H1 (cell line): ENCODE measurements at regions not wholly inside any gene's neighbourhood (a gene's known extent, or its start where the extent isn't known, plus 50 kb on each side); places are given as distances from the start of the nearest gene placed in this dataset.
A peak's percentile ranks its signal among the peaks of the same experiment; 100 is the strongest.

ENCODE experiments used
- CTCF ChIA-PET: fragments of 300-600 bp; sonication (Branson Sonifier 250); formaldehyde crosslinking; loops from one replicate; lab custom pipeline; 2021; ENCODE audit not compliant: partially characterized antibody; lab: Charles Lee
- POLR2A ChIA-PET: fragments of 300-600 bp; sonication (Branson Sonifier 250); formaldehyde crosslinking; loops from one replicate; lab custom pipeline; 2021; ENCODE audit warnings: inconsistent platforms; ENCODE audit not compliant: partially characterized antibody; lab: Charles Lee
- DNase-seq, 2 experiments: peaks; one replicate each; pipeline versions ENCODE4 v3.0.0 to v3.0.0-alpha.2; 2010 to 2022; ENCODE audit warnings: low spot score in 2 of 2, low read depth in 1 of 2, mixed read lengths in 1 of 2
- FAIRE-seq: peaks from 2 replicates; lab custom pipeline; 2011; peaks lifted over from hg19 to GRCh38; lab: Jason Lieb, UNC
- H2AFZ ChIP-seq: 2 replicates; pipeline ENCODE4 v1.8.1; 2012; ENCODE audit warnings: low read length, inconsistent platforms
- H2AK5ac ChIP-seq: 2 replicates; pipeline ENCODE4 v1.6.1; 2013; ENCODE audit warnings: low read depth, low read length
- H2BK120ac ChIP-seq: replicated peaks from 2 replicates; pipeline ENCODE3; 2013; ENCODE audit warnings: low read depth, low read length, inconsistent platforms
- H2BK12ac ChIP-seq: 2 replicates; pipeline ENCODE4 v1.6.1; 2013; ENCODE audit warnings: low read depth, low read length
- H2BK15ac ChIP-seq: 2 replicates; pipeline ENCODE4 v1.6.1; 2013; ENCODE audit warnings: low read length
- H2BK20ac ChIP-seq: 2 replicates; pipeline ENCODE4 v1.6.1; 2013; ENCODE audit warnings: low read length
- H2BK5ac ChIP-seq: 2 replicates; pipeline ENCODE4 v1.6.1; 2013; ENCODE audit warnings: low read depth, low read length
- H3K14ac ChIP-seq: 2 replicates; pipeline ENCODE4 v1.6.1; 2013; ENCODE audit warnings: inconsistent platforms; ENCODE audit not compliant: insufficient read length
- H3K18ac ChIP-seq: 2 replicates; pipeline ENCODE4 v1.6.1; 2013; ENCODE audit warnings: low read length; ENCODE audit errors: extremely low read depth
- H3K23ac ChIP-seq: 2 replicates; pipeline ENCODE4 v1.6.1; 2013; ENCODE audit warnings: inconsistent platforms; ENCODE audit not compliant: insufficient read length
- H3K23me2 ChIP-seq: 2 replicates; pipeline ENCODE4 v1.6.1; 2013; ENCODE audit warnings: low read depth, low read length
- H3K27ac ChIP-seq: 2 replicates; pipeline ENCODE4 v1.6.1; 2011; ENCODE audit warnings: low read depth, low read length, inconsistent platforms
- H3K27me3 ChIP-seq, 4 experiments: replicated peaks in 1 of 4; 1 replicate in 1 of 4; 2 replicates in 3 of 4; pipeline versions ENCODE4 v1.6.1 to v1.8.1; 2011 to 2013; ENCODE audit warnings: low read length in 3 of 4, mild to moderate bottlenecking in 3 of 4, inconsistent platforms in 2 of 4, mixed read lengths in 2 of 4, moderate library complexity in 1 of 4; ENCODE audit not compliant: control insufficient read depth in 3 of 4, insufficient read depth in 3 of 4; ENCODE audit errors: extremely low read depth in 1 of 4
- H3K36me3 ChIP-seq, 4 experiments: 2 replicates each; pipeline versions ENCODE4 v1.6.1 to v1.8.1; 2011 to 2013; ENCODE audit warnings: mild to moderate bottlenecking in 4 of 4, low read length in 3 of 4, moderate library complexity in 2 of 4, control low read depth in 1 of 4, inconsistent platforms in 1 of 4; ENCODE audit not compliant: insufficient read depth in 4 of 4, control insufficient read depth in 2 of 4
- H3K4ac ChIP-seq: replicated peaks from 2 replicates; pipeline ENCODE3; 2013; ENCODE audit warnings: low read length, low read depth, mixed read lengths, inconsistent platforms; ENCODE audit not compliant: insufficient read length
- H3K4me1 ChIP-seq, 4 experiments: replicated peaks in 1 of 4; 1 replicate in 1 of 4; 2 replicates in 3 of 4; pipeline versions ENCODE4 v1.6.1 to v1.8.1; 2011 to 2013; ENCODE audit warnings: low read length in 3 of 4, inconsistent platforms in 2 of 4, mixed read lengths in 1 of 4; ENCODE audit not compliant: insufficient read depth in 4 of 4, control insufficient read depth in 3 of 4
- H3K4me2 ChIP-seq, 2 experiments: 2 replicates each; pipeline versions ENCODE4 v1.6.1 to v1.8.1; 2011 to 2013; ENCODE audit warnings: low read depth in 2 of 2, low read length in 2 of 2, control low read depth in 1 of 2, inconsistent platforms in 1 of 2, mild to moderate bottlenecking in 1 of 2; ENCODE audit not compliant: insufficient read depth in 1 of 2
- H3K4me3 ChIP-seq, 4 experiments: fragments of 200-600, 300-600 bp in 1 of 4; sonication (generic), shearing (Covaris generic), sonication (Bioruptor Twin) in 1 of 4; 2 replicates each; pipeline versions ENCODE4 v1.5.1 to v1.8.1; 2011 to 2016; ENCODE audit warnings: low read length in 4 of 4, low read depth in 3 of 4, control low read depth in 2 of 4, inconsistent platforms in 2 of 4, mild to moderate bottlenecking in 2 of 4, mixed read lengths in 1 of 4, moderate library complexity in 1 of 4; ENCODE audit not compliant: insufficient read depth in 2 of 4; ENCODE audit errors: extremely low read depth in 1 of 4
- H3K56ac ChIP-seq: replicated peaks from 2 replicates; pipeline ENCODE3; 2013; ENCODE audit warnings: low read depth, mild to moderate bottlenecking, mixed read lengths, low read length, inconsistent platforms; ENCODE audit not compliant: insufficient read length
- H3K79me1 ChIP-seq: 2 replicates; pipeline ENCODE4 v1.6.1; 2013; ENCODE audit warnings: low read depth, low read length, control low read depth
- H3K79me2 ChIP-seq, 2 experiments: 2 replicates each; pipeline versions ENCODE4 v1.6.1 to v1.8.1; 2012 to 2013; ENCODE audit warnings: low read length in 2 of 2, mild to moderate bottlenecking in 2 of 2, inconsistent platforms in 1 of 2; ENCODE audit not compliant: insufficient read depth in 2 of 2, control insufficient read depth in 1 of 2
- H3K9ac ChIP-seq, 4 experiments: replicated peaks in 1 of 4; 1 replicate in 1 of 4; 2 replicates in 3 of 4; pipeline versions ENCODE4 v1.6.1 to v1.8.1; 2011 to 2013; ENCODE audit warnings: low read depth in 3 of 4, low read length in 3 of 4, control low read depth in 2 of 4, mild to moderate bottlenecking in 2 of 4, moderate library complexity in 2 of 4, inconsistent platforms in 1 of 4; ENCODE audit errors: extremely low read depth in 1 of 4
- H3K9me3 ChIP-seq, 2 experiments: 2 replicates each; pipeline versions ENCODE4 v1.6.1 to v1.8.1; 2012 to 2013; ENCODE audit warnings: mild to moderate bottlenecking in 2 of 2, moderate library complexity in 2 of 2, control low read depth in 1 of 2, inconsistent platforms in 1 of 2, low read depth in 1 of 2, low read length in 1 of 2, mixed read lengths in 1 of 2; ENCODE audit not compliant: insufficient read depth in 2 of 2
- H4K20me1 ChIP-seq, 2 experiments: replicated peaks in 1 of 2; 2 replicates each; pipeline versions ENCODE3 to v1.8.1; 2011 to 2013; ENCODE audit warnings: inconsistent platforms in 2 of 2, low read length in 2 of 2, mild to moderate bottlenecking in 1 of 2; ENCODE audit not compliant: insufficient read depth in 2 of 2, control insufficient read depth in 1 of 2
- H4K5ac ChIP-seq: 2 replicates; pipeline ENCODE4 v1.6.1; 2013; ENCODE audit warnings: low read length, low read depth, mixed read lengths, inconsistent platforms; ENCODE audit not compliant: insufficient read length
- H4K8ac ChIP-seq: 2 replicates; pipeline ENCODE4 v1.8.0; 2013; ENCODE audit warnings: mild to moderate bottlenecking, moderate library complexity, low read length, inconsistent platforms; ENCODE audit not compliant: insufficient read depth; ENCODE audit errors: extremely low read depth
- H4K91ac ChIP-seq: replicated peaks from 2 replicates; pipeline ENCODE3; 2013; ENCODE audit warnings: low read length, mixed read lengths, inconsistent platforms; ENCODE audit not compliant: insufficient read length
- ATF3 ChIP-seq: IDR thresholded peaks from 2 replicates; pipeline ENCODE4 v1.6.1; 2011; ENCODE audit warnings: low read depth, mild to moderate bottlenecking, low read length; ENCODE audit not compliant: insufficient read depth
- BACH1 ChIP-seq: IDR thresholded peaks from 2 replicates; pipeline ENCODE4 v1.6.1; 2012; ENCODE audit warnings: low read length, improper control_type of control experiment
- BRCA1 ChIP-seq: IDR thresholded peaks from 2 replicates; pipeline ENCODE4 v1.6.1; 2012; ENCODE audit warnings: low read depth, low read length, improper control_type of control experiment
- E2F6 ChIP-seq: IDR thresholded peaks from 2 replicates; pipeline ENCODE4 v1.6.1; 2012; ENCODE audit warnings: inconsistent platforms
- EP300 ChIP-seq, 2 experiments: IDR thresholded peaks; 1 replicate in 1 of 2; 2 replicates in 1 of 2; pipeline ENCODE4 v1.6.1; 2011 to 2012; ENCODE audit warnings: low read depth in 2 of 2, low read length in 2 of 2, mild to moderate bottlenecking in 2 of 2, borderline replicate concordance in 1 of 2, inconsistent platforms in 1 of 2, moderate library complexity in 1 of 2
- FOSL1 ChIP-seq: IDR thresholded peaks from 2 replicates; pipeline ENCODE4 v1.6.1; 2011; ENCODE audit warnings: mild to moderate bottlenecking, low read depth, low read length, moderate library complexity; ENCODE audit not compliant: insufficient read depth
- GTF2F1 ChIP-seq: IDR thresholded peaks from 2 replicates; pipeline ENCODE4 v1.6.1; 2012; ENCODE audit warnings: low read depth, low read length, improper control_type of control experiment, borderline replicate concordance
- MAFK ChIP-seq: IDR thresholded peaks from 2 replicates; pipeline ENCODE4 v1.6.1; 2012; ENCODE audit warnings: low read depth, mild to moderate bottlenecking, improper control_type of control experiment, low read length
- PHF8 ChIP-seq: fragments of 200-600 bp; sonication (generic); conservative IDR thresholded peaks from 2 replicates; pipeline ENCODE4 v1.7.1; 2012; ENCODE audit warnings: low read depth, mild to moderate bottlenecking, inconsistent platforms, low read length, moderate library complexity
- TCF12 ChIP-seq: IDR thresholded peaks from 2 replicates; pipeline ENCODE4 v1.6.1; 2011; ENCODE audit warnings: low read depth, mild to moderate bottlenecking, low read length
- USF2 ChIP-seq: IDR thresholded peaks from 2 replicates; pipeline ENCODE4 v1.6.1; 2011; ENCODE audit warnings: low read length, improper control_type of control experiment
- WGBS, 2 experiments: shearing (Covaris generic) in 1 of 2; methylation state at CpG; one replicate each; pipeline versions ENCODE4 v1.1.6 to v1.1.7; 2013 to 2015; ENCODE audit warnings: low lambda C conversion rate in 2 of 2, mixed read lengths in 2 of 2, inconsistent platforms in 1 of 2, low coverage in 1 of 2, missing lambda C conversion rate in 1 of 2; ENCODE audit not compliant: insufficient replicate concordance in 2 of 2, insufficient coverage in 1 of 2, insufficient read length in 1 of 2; ENCODE audit errors: extremely low coverage in 1 of 2, missing lambda C conversion rate in 1 of 2; 5-methylcytosine and 5-hydroxymethylcytosine counted together

GRCh38 chr7:121547544-121548092 is 151.5 kb upstream of the FAM3C start:
- Histone ChIP-seq H3K27me3 (no peaks in the 10 kb centered on the region), H4K91ac (no peak overlapping the region), H3K56ac (no peak overlapping the region), H3K79me2 (no peaks in the 10 kb centered on the region), H3K9ac (no peak overlapping the region), H3K9me3 (peaks cover 11 to 12% of the 10 kb centered on the region in 2 experiments), H3K27ac (no peak overlapping the region), H2BK120ac (no peak overlapping the region), H2AFZ (no peak overlapping the region), H3K36me3 (0 out of 8 replicates have a peak, but pooled peaks cover 0 to 4% (median 0%) of the 10 kb centered on the region in 4 experiments), H3K14ac (no peak overlapping the region), H2BK15ac (no peak overlapping the region), H2AK5ac (no peak overlapping the region), H3K4ac (no peak overlapping the region), H3K18ac (no peak overlapping the region), H4K8ac (no peak overlapping the region), H3K79me1 (no peaks in the 10 kb centered on the region), H3K4me1 (no peaks in the 10 kb centered on the region), H4K5ac (no peak overlapping the region), H2BK12ac (no peak overlapping the region), H3K23ac (no peak overlapping the region), H3K23me2 (no peaks in the 10 kb centered on the region), H2BK5ac (no peak overlapping the region), H4K20me1 (no peaks in the 10 kb centered on the region), H2BK20ac (no peak overlapping the region), H3K4me2 (no peak overlapping the region), H3K4me3 (no peak overlapping the region)
- no peak for DNase-seq
- WGBS, 2 experiments: 5% methylated on average over 3 of the region's 3 CpGs; no CpG with 5 or more reads in 1 of the 2 experiments
- POLR2A ChIA-PET: interaction anchor here (1.2 kb wide), 1 partner anchor 109 kb away, joined by 3 read pairs; no protein-coding TSS in a partner anchor
- CTCF ChIA-PET: interaction anchor here (0.6 to 3.8 kb wide), 23 partner anchors 10 to 872 kb away, joined by 3 to 40 read pairs (median 4); partner anchors contain the start of gene FAM3C
- FAIRE-seq: peak; percentile 85
- TF ChIP-seq PHF8 (no peak), FOSL1 (no peak), EP300 (IDR thresholded peaks at IDR 0.05; ENCODE audit: borderline replicate concordance in 1 of 2, low read depth in 2 of 2, low read length in 2 of 2) (no peak), E2F6 (no peak), BACH1 (peak; percentile 57), GTF2F1 (no peak), USF2 (no peak), ATF3 (no peak), TCF12 (no peak), MAFK (peak; percentile 49; the same call in 1 of the 2 replicates), BRCA1 (no peak)
